Loucy (cell line): ENCODE measurements at regions not wholly inside any gene's neighbourhood (a gene's known extent, or its start where the extent isn't known, plus 50 kb on each side); places are given as distances from the start of the nearest gene placed in this dataset.

ENCODE experiments used
- H2AFZ ChIP-seq: fragments of 200-600 bp; sonication (generic); 2 replicates; pipeline ENCODE4 v1.6.0; 2016; ENCODE audit warnings: antibody characterized with exemption, mild to moderate bottlenecking, low read length, moderate library complexity
- H3F3A ChIP-seq: fragments of 200-600 bp; 2 replicates; pipeline ENCODE4 v1.6.0; 2016; ENCODE audit warnings: antibody characterized with exemption, low read depth, mild to moderate bottlenecking
- H3K27me3 ChIP-seq: fragments of 200-600 bp; sonication (generic); 2 replicates; pipeline ENCODE4 v1.6.1; 2014; ENCODE audit warnings: low read length, mild to moderate bottlenecking; ENCODE audit not compliant: insufficient read depth, poor library complexity, severe bottlenecking
- H3K36me3 ChIP-seq: fragments of 200-600 bp; sonication (generic); 2 replicates; pipeline ENCODE4 v1.6.1; 2016; ENCODE audit warnings: low read length; ENCODE audit not compliant: insufficient read depth
- H3K4me1 ChIP-seq: fragments of 200-600 bp; sonication (generic); 2 replicates; pipeline ENCODE4 v1.5.1; 2014; ENCODE audit warnings: low read length, mild to moderate bottlenecking; ENCODE audit not compliant: insufficient read depth, poor library complexity, severe bottlenecking
- H3K4me2 ChIP-seq: fragments of 200-600 bp; sonication (generic); 2 replicates; pipeline ENCODE4 v1.6.0; 2014; ENCODE audit warnings: antibody characterized with exemption, low read length, low read depth, mild to moderate bottlenecking; ENCODE audit not compliant: poor library complexity, severe bottlenecking
- H3K4me3 ChIP-seq: fragments of 200-600 bp; sonication (generic); 2 replicates; pipeline ENCODE4 v1.5.1; 2014; ENCODE audit warnings: low read length, mild to moderate bottlenecking, mixed read lengths; ENCODE audit not compliant: poor library complexity, severe bottlenecking
- H3K79me2 ChIP-seq: fragments of 200-600 bp; sonication (generic); 2 replicates; pipeline ENCODE4 v1.6.1; 2014; ENCODE audit warnings: low read length; ENCODE audit not compliant: insufficient read depth
- H3K9ac ChIP-seq: fragments of 200-600 bp; sonication (generic); 2 replicates; pipeline ENCODE4 v1.6.0; 2014; ENCODE audit warnings: mild to moderate bottlenecking, low read depth, low read length, moderate library complexity; ENCODE audit not compliant: poor library complexity, severe bottlenecking
- H3K9me2 ChIP-seq: fragments of 200-600 bp; sonication (generic); replicated peaks from 2 replicates; pipeline ENCODE4 v1.6.1; 2016; ENCODE audit warnings: low read depth, low read length, mixed read lengths
- H3K9me3 ChIP-seq: fragments of 200-600 bp; sonication (generic); 2 replicates; pipeline ENCODE4 v1.6.1; 2014; ENCODE audit warnings: mild to moderate bottlenecking, antibody characterized with exemption, low read length, low read depth; ENCODE audit not compliant: insufficient read depth
- H4K20me1 ChIP-seq: fragments of 200-600 bp; sonication (generic); 2 replicates; pipeline ENCODE4 v1.6.0; 2014; ENCODE audit warnings: antibody characterized with exemption, low read length, mild to moderate bottlenecking; ENCODE audit not compliant: insufficient read depth, poor library complexity, severe bottlenecking
- EZH2phosphoT487 ChIP-seq: fragments of 200-600 bp; IDR thresholded peaks from 2 replicates; pipeline ENCODE4 v1.6.1; 2018; ENCODE audit warnings: antibody characterized with exemption, mild to moderate bottlenecking, moderate library complexity, borderline replicate concordance
- TF ChIP-seq, protein P1 (sequence below): fragments of 200-600 bp; sonication (generic); conservative IDR thresholded peaks from 2 replicates; pipeline ENCODE4 v1.5.1; 2014; ENCODE audit warnings: mild to moderate bottlenecking, antibody characterized with exemption, low read length

DNA sequence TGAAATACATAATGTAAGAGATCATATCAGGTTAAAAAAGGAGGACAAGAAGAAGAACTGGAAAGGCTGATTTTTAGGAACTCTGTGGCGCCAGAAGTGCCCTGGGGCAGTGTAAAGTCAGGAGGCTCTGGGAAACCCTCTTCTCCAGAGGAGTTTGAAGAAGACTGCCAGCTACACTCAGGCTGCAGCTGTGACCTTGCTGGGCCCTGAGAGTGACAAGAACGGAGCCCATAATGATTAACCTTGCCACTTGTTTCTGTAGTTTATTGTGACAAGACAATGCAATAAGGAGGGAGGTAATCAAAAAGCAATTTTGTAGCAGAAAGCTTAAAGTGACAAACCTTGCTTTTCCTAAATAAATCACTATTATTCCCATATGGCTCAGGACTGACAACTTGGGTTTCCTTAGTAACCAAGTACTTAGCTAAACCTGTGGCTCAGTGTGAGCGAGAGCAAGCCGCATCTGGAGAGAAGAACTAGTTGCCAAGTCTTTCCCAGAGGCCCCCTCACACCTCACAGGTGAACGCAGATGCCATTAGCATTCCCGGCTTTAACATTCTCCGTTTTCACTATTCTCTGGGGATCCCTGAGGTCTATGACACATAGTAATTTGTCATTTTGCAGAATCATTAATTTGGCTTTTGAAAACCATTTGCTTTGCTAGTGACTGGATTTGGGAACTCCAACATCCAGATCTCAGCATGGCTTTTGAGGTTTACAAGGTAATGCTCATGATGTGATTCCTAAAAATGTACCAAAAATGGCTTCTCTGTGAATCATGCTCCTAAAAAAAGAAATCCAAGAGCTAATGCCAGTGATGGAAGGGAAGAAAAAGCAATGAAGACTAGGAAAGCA is 115.9 kb downstream of the OMA1 start:
- TF ChIP-seq, protein P1, sequence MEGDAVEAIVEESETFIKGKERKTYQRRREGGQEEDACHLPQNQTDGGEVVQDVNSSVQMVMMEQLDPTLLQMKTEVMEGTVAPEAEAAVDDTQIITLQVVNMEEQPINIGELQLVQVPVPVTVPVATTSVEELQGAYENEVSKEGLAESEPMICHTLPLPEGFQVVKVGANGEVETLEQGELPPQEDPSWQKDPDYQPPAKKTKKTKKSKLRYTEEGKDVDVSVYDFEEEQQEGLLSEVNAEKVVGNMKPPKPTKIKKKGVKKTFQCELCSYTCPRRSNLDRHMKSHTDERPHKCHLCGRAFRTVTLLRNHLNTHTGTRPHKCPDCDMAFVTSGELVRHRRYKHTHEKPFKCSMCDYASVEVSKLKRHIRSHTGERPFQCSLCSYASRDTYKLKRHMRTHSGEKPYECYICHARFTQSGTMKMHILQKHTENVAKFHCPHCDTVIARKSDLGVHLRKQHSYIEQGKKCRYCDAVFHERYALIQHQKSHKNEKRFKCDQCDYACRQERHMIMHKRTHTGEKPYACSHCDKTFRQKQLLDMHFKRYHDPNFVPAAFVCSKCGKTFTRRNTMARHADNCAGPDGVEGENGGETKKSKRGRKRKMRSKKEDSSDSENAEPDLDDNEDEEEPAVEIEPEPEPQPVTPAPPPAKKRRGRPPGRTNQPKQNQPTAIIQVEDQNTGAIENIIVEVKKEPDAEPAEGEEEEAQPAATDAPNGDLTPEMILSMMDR, result no peak
- TF ChIP-seq EZH2phosphoT487, result no peak
- 0 out of 2 replicates have a peak, but pooled peaks cover 6% of the 10 kb centered on the region for H3K9me3 ChIP-seq
- H3K4me2 ChIP-seq, result no peak overlapping the region
- H3K9me2 ChIP-seq, result no peaks in the 10 kb centered on the region
- H2AFZ ChIP-seq, result no peak overlapping the region
- no peaks in the 10 kb centered on the region for H4K20me1 ChIP-seq
- H3K79me2 ChIP-seq, result no peaks in the 10 kb centered on the region
- no peak overlapping the region for H3K9ac ChIP-seq
- no peaks in the 10 kb centered on the region for H3K4me1 ChIP-seq
- no peaks in the 10 kb centered on the region for H3F3A ChIP-seq
- no peaks in the 10 kb centered on the region for H3K36me3 ChIP-seq
- H3K27me3 ChIP-seq, result no peaks in the 10 kb centered on the region
- H3K4me3 ChIP-seq, result no peak overlapping the region

DNA sequence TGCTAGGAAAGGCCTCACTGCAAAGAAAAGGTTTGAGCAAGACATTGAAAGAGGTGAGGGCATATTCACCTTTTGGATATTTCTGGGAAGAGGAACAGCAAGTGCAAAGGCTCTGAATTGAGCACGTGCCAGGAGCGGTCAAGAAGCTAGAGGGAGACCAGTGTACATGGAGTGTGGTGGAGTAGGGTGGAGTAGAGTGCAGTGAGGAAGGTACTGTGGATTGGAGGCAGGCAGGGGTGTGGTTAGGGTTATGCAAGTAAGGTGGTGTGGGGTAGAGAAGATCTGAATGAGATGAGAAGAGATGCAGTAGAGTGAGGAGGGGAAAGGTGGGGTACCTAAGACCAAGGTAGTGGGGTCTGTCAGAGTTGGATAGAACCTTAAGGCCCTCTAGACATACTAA is 119.6 kb downstream of the OMA1 start:
- H3K9ac ChIP-seq, result no peak overlapping the region
- H4K20me1 ChIP-seq, result no peaks in the 10 kb centered on the region
- no peaks in the 10 kb centered on the region for H3K27me3 ChIP-seq
- 0 out of 2 replicates have a peak, but pooled peaks cover 6% of the 10 kb centered on the region for H3K9me3 ChIP-seq
- H3K4me1 ChIP-seq, result peaks cover 4% of the 10 kb centered on the region
- TF ChIP-seq, protein P1, result no peak
- TF ChIP-seq EZH2phosphoT487, result no peak
- no peak overlapping the region for H3K4me3 ChIP-seq
- H3K9me2 ChIP-seq, result no peaks in the 10 kb centered on the region
- H3K4me2 ChIP-seq, result no peak overlapping the region
- no peaks in the 10 kb centered on the region for H3F3A ChIP-seq
- H3K36me3 ChIP-seq, result no peaks in the 10 kb centered on the region
- H3K79me2 ChIP-seq, result no peaks in the 10 kb centered on the region
- H2AFZ ChIP-seq, result no peak overlapping the region

DNA sequence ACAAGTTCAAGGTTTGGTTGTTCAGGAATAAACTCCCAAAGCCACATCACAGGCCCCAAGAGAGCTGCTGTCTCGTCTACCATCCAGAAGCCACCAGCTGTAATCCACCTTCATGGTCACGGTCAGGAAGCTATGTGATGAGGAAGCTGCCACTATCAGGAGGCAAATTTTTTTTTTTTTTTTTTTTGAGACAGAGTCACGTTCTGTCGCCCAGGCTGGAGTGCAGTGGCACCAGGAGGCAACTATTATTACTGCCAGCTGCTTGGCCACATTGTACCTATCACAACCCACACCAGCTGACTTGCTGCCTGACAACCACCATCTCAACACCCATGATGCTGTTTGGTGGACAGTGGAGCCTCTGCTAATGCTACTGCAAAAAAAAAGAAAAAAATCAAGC is 124.1 kb downstream of the OMA1 start:
- TF ChIP-seq EZH2phosphoT487, result no peak
- TF ChIP-seq, protein P1, result peak; percentile 41
- Histone ChIP-seq H3K9me2 (no peaks in the 10 kb centered on the region), H3K4me2 (no peak overlapping the region), H3K79me2 (no peaks in the 10 kb centered on the region), H3K36me3 (no peaks in the 10 kb centered on the region), H3K9me3 (no peaks in the 10 kb centered on the region), H3F3A (no peaks in the 10 kb centered on the region), H4K20me1 (no peaks in the 10 kb centered on the region), H3K27me3 (no peaks in the 10 kb centered on the region), H3K4me3 (no peak overlapping the region), H3K4me1 (peaks cover 4% of the 10 kb centered on the region), H3K9ac (no peak overlapping the region), H2AFZ (no peak overlapping the region)
